ENCODE measurements at regions not wholly inside any gene's neighbourhood (a gene's known extent, or its start where the extent isn't known, plus 50 kb on each side); places are given as distances from the start of the nearest gene placed in this dataset.

GRCh38 chr20:10916312-10916711, 242.5 kb upstream of the JAG1 start:
- no peak for TF ChIP-seq REST (IDR thresholded peaks at IDR 0.05; ENCODE audit: insufficient read depth in 1 of 2, low read depth in 2 of 2, low read length in 2 of 2)
- TF ChIP-seq POLR2AphosphoS5 (IDR thresholded peaks at IDR 0.05; ENCODE audit: low read depth, low read length), result no peak
- no peak for TF ChIP-seq TAF1 (IDR thresholded peaks at IDR 0.05; ENCODE audit: borderline replicate concordance, insufficient read depth, low read length)
- no peak for TF ChIP-seq SIN3A (IDR thresholded peaks at IDR 0.05; ENCODE audit: borderline replicate concordance, insufficient read depth, low read length)
- no peak for TF ChIP-seq FOXP2 (optimal IDR thresholded peaks at IDR 0.05; ENCODE audit: borderline replicate concordance, extremely low read depth, extremely low read length, insufficient read depth)
